Ascending aorta (tissue), 2 donors: ENCODE measurements at regions not wholly inside any gene's neighbourhood (a gene's known extent, or its start where the extent isn't known, plus 50 kb on each side); places are given as distances from the start of the nearest gene placed in this dataset.

Source experiments
- DNase-seq, 2 donors: peaks; one replicate each; pipeline ENCODE4 v3.0.0-alpha.2; 2019; ENCODE audit warnings: low spot score in 2 of 2
- H3K27ac ChIP-seq, 2 donors: fragments of 200-600 bp; sonication (generic); one replicate each; pipeline ENCODE4 v1.5.1; 2016 to 2017; ENCODE audit warnings: mild to moderate bottlenecking in 1 of 2
- H3K27me3 ChIP-seq: fragments of 200-600 bp; sonication (generic); one replicate; pipeline ENCODE4 v1.5.1; 2017
- H3K36me3 ChIP-seq, 2 donors: fragments of 200-600 bp; sonication (generic); one replicate each; pipeline ENCODE4 v1.5.1; 2016
- H3K4me1 ChIP-seq, 2 donors: fragments of 200-600 bp; sonication (generic); one replicate each; pipeline ENCODE4 v1.5.1; 2016 to 2017; ENCODE audit warnings: mild to moderate bottlenecking in 1 of 2
- H3K4me3 ChIP-seq, 2 donors: fragments of 200-600 bp; sonication (generic); one replicate each; pipeline ENCODE4 v1.5.1; 2016 to 2017; ENCODE audit warnings: mild to moderate bottlenecking in 1 of 2
- H3K9me3 ChIP-seq, 2 donors: fragments of 200-600 bp; sonication (generic); one replicate each; pipeline ENCODE4 v1.5.1; 2016
- intact Hi-C: fragments of 100-400 bp; cut with DNase I; formaldehyde crosslinking; loops from one replicate; pipeline ENCODE4 v1.15.1; 2023
- TF ChIP-seq, protein P1 (sequence below), 3 experiments: fragments of 200-600 bp in 2 of 3; fragments of 450-650 bp in 1 of 3; sonication (generic) in 2 of 3; IDR thresholded peaks; one replicate each; pipeline ENCODE4 v1.5.1; 2016 to 2019; ENCODE audit warnings: antibody characterized with exemption in 3 of 3, mild to moderate bottlenecking in 1 of 3, moderate library complexity in 1 of 3

DNA sequence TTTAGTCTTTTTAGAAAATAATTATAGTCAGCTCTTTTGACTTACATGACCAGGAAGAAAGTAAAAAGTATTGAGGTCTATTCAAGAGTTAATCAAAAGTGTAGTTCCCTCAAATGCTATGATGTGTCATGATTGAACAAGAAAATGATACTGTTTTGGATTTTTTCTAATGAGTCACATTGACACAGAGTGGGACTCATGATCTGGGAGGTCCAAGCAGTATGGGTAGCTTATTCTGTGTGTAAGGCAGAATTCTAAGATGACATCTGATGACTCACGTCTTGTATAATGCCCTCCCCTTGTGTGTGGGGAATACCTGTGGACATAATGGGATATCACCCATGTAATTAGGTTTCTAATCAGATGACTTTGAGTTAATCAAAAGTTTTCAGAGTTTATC, 178.1 kb upstream of the DDHD1 start:
- TF ChIP-seq, protein P1, sequence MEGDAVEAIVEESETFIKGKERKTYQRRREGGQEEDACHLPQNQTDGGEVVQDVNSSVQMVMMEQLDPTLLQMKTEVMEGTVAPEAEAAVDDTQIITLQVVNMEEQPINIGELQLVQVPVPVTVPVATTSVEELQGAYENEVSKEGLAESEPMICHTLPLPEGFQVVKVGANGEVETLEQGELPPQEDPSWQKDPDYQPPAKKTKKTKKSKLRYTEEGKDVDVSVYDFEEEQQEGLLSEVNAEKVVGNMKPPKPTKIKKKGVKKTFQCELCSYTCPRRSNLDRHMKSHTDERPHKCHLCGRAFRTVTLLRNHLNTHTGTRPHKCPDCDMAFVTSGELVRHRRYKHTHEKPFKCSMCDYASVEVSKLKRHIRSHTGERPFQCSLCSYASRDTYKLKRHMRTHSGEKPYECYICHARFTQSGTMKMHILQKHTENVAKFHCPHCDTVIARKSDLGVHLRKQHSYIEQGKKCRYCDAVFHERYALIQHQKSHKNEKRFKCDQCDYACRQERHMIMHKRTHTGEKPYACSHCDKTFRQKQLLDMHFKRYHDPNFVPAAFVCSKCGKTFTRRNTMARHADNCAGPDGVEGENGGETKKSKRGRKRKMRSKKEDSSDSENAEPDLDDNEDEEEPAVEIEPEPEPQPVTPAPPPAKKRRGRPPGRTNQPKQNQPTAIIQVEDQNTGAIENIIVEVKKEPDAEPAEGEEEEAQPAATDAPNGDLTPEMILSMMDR (IDR thresholded peaks at IDR 0.05): no peak
- no peaks in the 10 kb centered on the region for H3K27me3 ChIP-seq
- H3K9me3 ChIP-seq: no peaks in the 10 kb centered on the region
- H3K4me3 ChIP-seq: no peak overlapping the region
- no peak overlapping the region for H3K27ac ChIP-seq
- no peak for DNase-seq
- intact Hi-C loops: no loop called here
- no peaks in the 10 kb centered on the region for H3K36me3 ChIP-seq
- H3K4me1 ChIP-seq: no peaks in the 10 kb centered on the region

DNA sequence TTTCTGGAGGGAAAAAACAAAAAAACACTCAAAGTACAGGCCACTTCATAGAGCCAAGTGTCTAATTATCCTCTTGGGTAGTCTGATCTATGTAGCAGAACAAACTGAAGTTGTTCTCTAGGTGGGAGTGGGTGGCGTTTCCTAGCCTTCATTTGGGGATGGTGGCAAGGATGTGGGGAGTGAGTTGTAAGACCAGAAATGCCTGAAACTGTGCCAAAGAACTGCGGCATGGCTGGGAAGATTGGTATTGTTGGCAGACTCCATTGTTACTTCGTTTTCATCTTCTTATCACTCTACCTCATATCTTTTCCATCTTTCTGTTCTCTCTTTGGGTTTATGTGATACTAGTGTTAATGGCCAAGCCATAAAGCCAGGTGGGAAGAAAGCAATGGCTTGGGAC, 177.3 kb upstream of the DDHD1 start:
- Histone ChIP-seq H3K27me3 (no peaks in the 10 kb centered on the region), H3K27ac (no peak overlapping the region), H3K36me3 (no peaks in the 10 kb centered on the region), H3K4me3 (no peak overlapping the region), H3K4me1 (no peaks in the 10 kb centered on the region), H3K9me3 (no peaks in the 10 kb centered on the region)
- TF ChIP-seq, protein P1 (IDR thresholded peaks at IDR 0.05): no peak
- DNase-seq: no peak
- intact Hi-C loops: no loop called here

DNA sequence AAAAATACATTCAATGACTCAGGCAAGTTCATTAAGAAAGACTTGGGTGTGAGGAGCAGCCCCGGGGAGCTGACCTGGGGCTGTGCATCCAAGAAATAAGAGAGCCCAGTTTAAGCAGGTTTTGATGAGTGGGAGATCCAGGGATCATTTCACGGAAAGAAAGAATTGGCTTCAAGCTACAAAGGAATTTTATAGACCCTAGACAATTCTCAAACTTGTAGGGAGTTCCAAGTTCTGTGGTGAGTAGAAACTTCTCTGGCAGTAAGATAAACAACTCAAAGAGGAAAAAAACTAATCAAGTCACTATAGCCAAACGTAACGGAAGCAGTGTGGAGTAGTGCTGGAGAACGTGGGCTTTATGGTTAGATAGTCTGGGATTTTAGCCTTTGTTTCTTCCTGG, 175.7 kb upstream of the DDHD1 start:
- no peaks in the 10 kb centered on the region for H3K9me3 ChIP-seq
- intact Hi-C loops: no loop called here
- H3K4me1 ChIP-seq: no peaks in the 10 kb centered on the region
- no peak overlapping the region for H3K4me3 ChIP-seq
- TF ChIP-seq, protein P1 (IDR thresholded peaks at IDR 0.05): no peak
- H3K27me3 ChIP-seq: no peaks in the 10 kb centered on the region
- H3K27ac ChIP-seq: no peak overlapping the region
- no peak for DNase-seq
- H3K36me3 ChIP-seq: no peaks in the 10 kb centered on the region

DNA sequence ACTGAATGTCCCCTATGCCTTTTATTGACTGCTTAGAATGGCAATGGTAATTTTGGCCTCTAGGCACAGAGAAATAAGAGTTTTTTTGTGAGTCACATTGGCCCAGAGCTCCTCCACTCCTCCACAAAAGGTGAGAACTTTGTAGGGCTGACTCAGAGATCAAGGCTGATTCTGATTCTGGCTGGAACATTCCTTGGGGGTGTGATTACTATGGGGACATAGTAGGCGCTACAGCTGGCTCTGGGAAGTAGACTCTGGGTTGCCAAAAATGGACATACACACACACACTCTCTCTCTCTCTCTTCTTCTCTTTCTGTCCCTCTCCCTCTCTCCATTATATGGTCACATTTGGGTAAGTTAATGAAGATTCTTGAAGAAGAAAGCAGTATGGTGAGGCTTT, 174.6 kb upstream of the DDHD1 start:
- TF ChIP-seq, protein P1 (IDR thresholded peaks at IDR 0.05): no peak
- no peaks in the 10 kb centered on the region for H3K4me1 ChIP-seq
- H3K27ac ChIP-seq: no peak overlapping the region
- intact Hi-C loops: no loop called here
- no peaks in the 10 kb centered on the region for H3K9me3 ChIP-seq
- no peak for DNase-seq
- H3K4me3 ChIP-seq: no peak overlapping the region
- H3K36me3 ChIP-seq: no peaks in the 10 kb centered on the region
- no peaks in the 10 kb centered on the region for H3K27me3 ChIP-seq

DNA sequence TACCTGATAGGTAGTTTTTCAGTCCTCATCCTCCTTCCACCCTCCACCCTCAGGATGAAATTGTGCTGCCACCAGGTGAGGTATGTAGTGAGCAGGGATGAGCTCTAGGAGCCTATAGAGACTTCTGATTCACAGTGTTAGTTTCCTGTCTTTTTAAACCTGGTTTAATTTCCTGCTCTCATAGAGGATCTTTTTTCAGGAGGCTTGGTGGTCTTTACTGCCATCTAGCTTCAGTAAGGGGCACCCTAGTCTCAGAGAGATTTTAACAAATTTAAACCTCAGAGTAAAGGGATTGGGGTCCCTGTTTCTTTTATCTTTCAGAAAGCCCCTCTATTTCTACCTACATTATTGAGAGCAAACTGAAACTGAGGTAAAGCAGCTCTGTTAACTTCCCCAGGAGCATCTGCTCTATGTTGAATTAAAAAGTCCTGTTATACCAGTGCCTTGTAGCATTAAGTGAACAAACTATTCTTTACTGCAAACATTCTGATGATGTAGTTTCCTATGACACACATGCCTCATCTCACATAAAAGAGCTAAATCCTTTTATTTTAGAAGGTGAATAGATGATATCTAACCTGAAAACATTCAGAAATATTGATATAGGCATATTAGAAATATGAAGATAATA, 172.2 kb upstream of the DDHD1 start:
- DNase-seq: no peak
- TF ChIP-seq, protein P1 (IDR thresholded peaks at IDR 0.05): peak in 1 of 3 experiments; percentile 12
- Histone ChIP-seq H3K36me3 (no peaks in the 10 kb centered on the region), H3K4me1 (no peaks in the 10 kb centered on the region), H3K9me3 (no peaks in the 10 kb centered on the region), H3K27me3 (no peaks in the 10 kb centered on the region), H3K27ac (no peak overlapping the region), H3K4me3 (no peak overlapping the region)
- intact Hi-C loops: no loop called here

DNA sequence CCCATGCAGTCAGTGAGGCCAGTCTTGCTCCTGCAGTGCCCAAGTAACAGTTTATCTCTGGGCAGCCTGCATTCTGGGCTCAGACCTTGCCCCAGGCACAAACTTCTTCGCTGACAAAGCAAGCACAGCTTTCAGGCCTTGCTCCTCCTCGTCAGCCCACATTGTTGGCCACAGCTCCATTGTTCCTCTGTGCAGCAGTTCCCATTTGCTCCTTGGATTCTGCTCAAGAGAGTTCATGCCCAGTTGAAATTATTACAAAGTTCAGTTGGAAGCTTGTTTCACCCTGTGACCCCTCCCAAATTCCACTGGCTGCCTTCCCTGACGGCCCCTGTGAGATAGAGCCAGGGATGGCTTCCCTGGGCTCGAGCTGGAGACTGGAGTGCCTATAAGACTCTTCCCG, 163.4 kb upstream of the DDHD1 start:
- Histone ChIP-seq H3K27me3 (no peaks in the 10 kb centered on the region), H3K4me3 (no peak overlapping the region), H3K27ac (no peak overlapping the region), H3K9me3 (no peaks in the 10 kb centered on the region), H3K4me1 (no peaks in the 10 kb centered on the region), H3K36me3 (no peaks in the 10 kb centered on the region)
- DNase-seq: no peak
- TF ChIP-seq, protein P1 (IDR thresholded peaks at IDR 0.05): no peak
- intact Hi-C loops: no loop called here
